Panc1 (cell line): ENCODE measurements at regions not wholly inside any gene's neighbourhood (a gene's known extent, or its start where the extent isn't known, plus 50 kb on each side); places are given as distances from the start of the nearest gene placed in this dataset.

Experiments used
- ATAC-seq: fragments of 200-7000 bp; cut with Tn5 transposase; 2 replicates; pipeline ENCODE4 v1.9.1; 2020; ENCODE audit warnings: mild to moderate bottlenecking, moderate library complexity
- BruUV-seq: library from RNA; stranded (reverse); fragments of 400-500 nt; replicated peaks from 2 replicates; lab custom pipeline; 2021; lab: Mats Ljungman, UMichigan
- CTCF ChIA-PET: fragments of 300-600 bp; sonication (Branson Sonifier 250); formaldehyde crosslinking; loops from one replicate; lab custom pipeline; 2022; ENCODE audit warnings: antibody characterized with exemption; lab: Charles Lee
- POLR2A ChIA-PET: fragments of 300-600 bp; sonication (Branson Sonifier 250); formaldehyde crosslinking; loops from one replicate; lab custom pipeline; 2022; ENCODE audit warnings: antibody characterized with exemption; lab: Charles Lee
- DNase-seq: peaks from one replicate; pipeline ENCODE4 v3.0.0-alpha.2; 2010; ENCODE audit warnings: low read depth, low spot score
- H3K27ac ChIP-seq: 2 replicates; pipeline ENCODE4 v1.5.1; 2011; ENCODE audit warnings: mild to moderate bottlenecking, low read length, inconsistent platforms
- H3K27me3 ChIP-seq: fragments of 200-500 bp; sonication (Bioruptor generic); 2 replicates; pipeline ENCODE4 v1.6.0; 2014; ENCODE audit warnings: low read length, inconsistent platforms; ENCODE audit not compliant: control insufficient read depth, insufficient read depth
- H3K36me3 ChIP-seq: fragments of 200-500 bp; sonication (Bioruptor generic); 2 replicates; pipeline ENCODE4 v1.5.1; 2014; ENCODE audit warnings: inconsistent platforms, mild to moderate bottlenecking, low read length, moderate library complexity; ENCODE audit not compliant: control insufficient read depth, insufficient read depth
- H3K4me1 ChIP-seq: 2 replicates; pipeline ENCODE4 v1.5.1; 2011; ENCODE audit warnings: inconsistent platforms, mild to moderate bottlenecking, low read length, moderate library complexity; ENCODE audit not compliant: control insufficient read depth, insufficient read depth
- H3K4me3 ChIP-seq, 2 experiments: 2 replicates each; pipeline ENCODE4 v1.5.1; 2011 to 2012; ENCODE audit warnings: low read depth in 2 of 2, low read length in 2 of 2, mild to moderate bottlenecking in 2 of 2, inconsistent platforms in 1 of 2, moderate library complexity in 1 of 2
- H3K9me3 ChIP-seq: fragments of 200-500 bp; sonication (Bioruptor generic); 2 replicates; pipeline ENCODE4 v1.5.1; 2014; ENCODE audit warnings: low read depth, mild to moderate bottlenecking, inconsistent platforms, low read length, moderate library complexity; ENCODE audit not compliant: control insufficient read depth, insufficient read depth
- CTCF ChIP-seq: fragments of 450-650 bp; IDR thresholded peaks from 2 replicates; pipeline ENCODE4 v1.5.1; 2017; ENCODE audit warnings: mild to moderate bottlenecking
- POLR2AphosphoS5 ChIP-seq: IDR thresholded peaks from 2 replicates; pipeline ENCODE4 v1.6.1; 2012; ENCODE audit warnings: mild to moderate bottlenecking, low read depth, low read length, moderate library complexity
- SIN3A ChIP-seq: IDR thresholded peaks from 2 replicates; pipeline ENCODE4 v1.6.1; 2012; ENCODE audit warnings: low read depth, mild to moderate bottlenecking, low read length, moderate library complexity, borderline replicate concordance; ENCODE audit not compliant: insufficient read depth
- TCF7L2 ChIP-seq: IDR thresholded peaks from 2 replicates; pipeline ENCODE4 v1.6.1; 2011; ENCODE audit warnings: mild to moderate bottlenecking, low read depth, low read length, inconsistent platforms
- in situ Hi-C: cut with HindIII; loops from 2 replicates; pipeline ENCODE4 v1.10.0; 2016; ENCODE audit warnings: low sequenced_read_pairs, low pct_unique_long_range_greater_than_20kb
- intact Hi-C: fragments of 100-400 bp; cut with micrococcal nuclease; formaldehyde crosslinking; loops from one replicate; pipeline ENCODE4 v1.10.0; 2022; ENCODE audit not compliant: unreplicated experiment
- TF ChIP-seq, protein P1 (sequence below), 2 experiments: IDR thresholded peaks; 2 replicates each; pipeline ENCODE4 v1.6.1; 2011 to 2012; ENCODE audit warnings: low read depth in 2 of 2, control low read depth in 1 of 2, low read length in 1 of 2, mild to moderate bottlenecking in 1 of 2, moderate library complexity in 1 of 2; ENCODE audit not compliant: insufficient read depth in 1 of 2

- in situ Hi-C loops, result no loop called here
- Histone ChIP-seq H3K4me1 (peaks cover 15% of the 10 kb centered on the region; the same call in 1 of the 2 replicates), H3K36me3 (no peaks in the 10 kb centered on the region), H3K4me3 (no peak overlapping the region), H3K27me3 (no peaks in the 10 kb centered on the region), H3K27ac (peak overlapping the region; percentile 63; the same call in 1 of the 2 replicates), H3K9me3 (no peaks in the 10 kb centered on the region; the same call in 1 of the 2 replicates)
- intact Hi-C loops, result no loop called here
- POLR2A ChIA-PET, result no interaction called here
- no TSS peak for BruUV-seq
- CTCF ChIA-PET, result no interaction called here
- DNase-seq (no peak), ATAC-seq (no peak)
- TF ChIP-seq, protein P1, sequence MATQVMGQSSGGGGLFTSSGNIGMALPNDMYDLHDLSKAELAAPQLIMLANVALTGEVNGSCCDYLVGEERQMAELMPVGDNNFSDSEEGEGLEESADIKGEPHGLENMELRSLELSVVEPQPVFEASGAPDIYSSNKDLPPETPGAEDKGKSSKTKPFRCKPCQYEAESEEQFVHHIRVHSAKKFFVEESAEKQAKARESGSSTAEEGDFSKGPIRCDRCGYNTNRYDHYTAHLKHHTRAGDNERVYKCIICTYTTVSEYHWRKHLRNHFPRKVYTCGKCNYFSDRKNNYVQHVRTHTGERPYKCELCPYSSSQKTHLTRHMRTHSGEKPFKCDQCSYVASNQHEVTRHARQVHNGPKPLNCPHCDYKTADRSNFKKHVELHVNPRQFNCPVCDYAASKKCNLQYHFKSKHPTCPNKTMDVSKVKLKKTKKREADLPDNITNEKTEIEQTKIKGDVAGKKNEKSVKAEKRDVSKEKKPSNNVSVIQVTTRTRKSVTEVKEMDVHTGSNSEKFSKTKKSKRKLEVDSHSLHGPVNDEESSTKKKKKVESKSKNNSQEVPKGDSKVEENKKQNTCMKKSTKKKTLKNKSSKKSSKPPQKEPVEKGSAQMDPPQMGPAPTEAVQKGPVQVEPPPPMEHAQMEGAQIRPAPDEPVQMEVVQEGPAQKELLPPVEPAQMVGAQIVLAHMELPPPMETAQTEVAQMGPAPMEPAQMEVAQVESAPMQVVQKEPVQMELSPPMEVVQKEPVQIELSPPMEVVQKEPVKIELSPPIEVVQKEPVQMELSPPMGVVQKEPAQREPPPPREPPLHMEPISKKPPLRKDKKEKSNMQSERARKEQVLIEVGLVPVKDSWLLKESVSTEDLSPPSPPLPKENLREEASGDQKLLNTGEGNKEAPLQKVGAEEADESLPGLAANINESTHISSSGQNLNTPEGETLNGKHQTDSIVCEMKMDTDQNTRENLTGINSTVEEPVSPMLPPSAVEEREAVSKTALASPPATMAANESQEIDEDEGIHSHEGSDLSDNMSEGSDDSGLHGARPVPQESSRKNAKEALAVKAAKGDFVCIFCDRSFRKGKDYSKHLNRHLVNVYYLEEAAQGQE (IDR thresholded peaks at IDR 0.05; ENCODE audit: insufficient read depth in 1 of 2, low read depth in 2 of 2, low read length in 1 of 2), result no peak
- TF ChIP-seq CTCF (no peak), TCF7L2 (no peak), SIN3A (no peak), POLR2AphosphoS5 (no peak)
These were observed 585.2 kb downstream of the ZNF608 start for GRCh38 chr5:124161266-124161665.

- BruUV-seq, result no TSS peak
- Histone ChIP-seq H3K4me3 (no peak overlapping the region), H3K9me3 (peaks cover 1% of the 10 kb centered on the region), H3K27ac (peak overlapping the region; percentile 63; the same call in 1 of the 2 replicates), H3K36me3 (no peaks in the 10 kb centered on the region), H3K4me1 (peaks cover 15% of the 10 kb centered on the region; the same call in 1 of the 2 replicates), H3K27me3 (no peaks in the 10 kb centered on the region)
- no peak for TF ChIP-seq POLR2AphosphoS5
- no peak for TF ChIP-seq TCF7L2
- TF ChIP-seq SIN3A, result no peak
- TF ChIP-seq CTCF, result no peak
- TF ChIP-seq, protein P1 (IDR thresholded peaks at IDR 0.05; ENCODE audit: insufficient read depth in 1 of 2, low read depth in 2 of 2, low read length in 1 of 2), result no peak
- ATAC-seq (no peak), DNase-seq (no peak)
- ChIA-PET POLR2A (no interaction called here), CTCF (no interaction called here)
- in situ Hi-C loops, result no loop called here
- intact Hi-C loops, result no loop called here
These were observed 586.2 kb downstream of the ZNF608 start for GRCh38 chr5:124160265-124160664.
